ENCODE measurements at regions not wholly inside any gene's neighbourhood (a gene's known extent, or its start where the extent isn't known, plus 50 kb on each side); places are given as distances from the start of the nearest gene placed in this dataset.

DNA sequence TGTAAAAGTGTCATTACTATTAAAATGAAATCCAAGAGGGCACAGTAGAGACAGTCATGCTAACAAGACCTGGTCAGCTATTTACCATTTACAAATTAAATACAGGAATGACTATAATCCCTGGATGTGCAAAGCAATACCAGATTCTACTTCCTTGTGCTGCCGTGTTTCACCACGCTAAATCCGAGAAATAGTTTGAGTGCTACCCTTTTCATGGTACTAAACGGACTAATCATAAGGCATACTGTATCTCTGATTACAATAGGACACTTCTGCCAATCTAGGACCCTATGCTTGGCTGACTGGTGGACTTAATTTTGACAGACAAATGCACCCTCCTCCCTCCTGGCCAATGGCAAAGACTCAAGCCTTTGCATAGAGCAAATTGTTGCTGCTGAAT lies 63.0 kb upstream of the NR2F2 start:
- Histone ChIP-seq H3K27me3 (no peaks in the 10 kb centered on the region), H3K36me3 (no peaks in the 10 kb centered on the region), H3K9me3 (no peaks in the 10 kb centered on the region), H3K4me1 (no peaks in the 10 kb centered on the region), H3K4me3 (no peak overlapping the region), H3K27ac (no peak overlapping the region)
- TF ChIP-seq, protein P1, sequence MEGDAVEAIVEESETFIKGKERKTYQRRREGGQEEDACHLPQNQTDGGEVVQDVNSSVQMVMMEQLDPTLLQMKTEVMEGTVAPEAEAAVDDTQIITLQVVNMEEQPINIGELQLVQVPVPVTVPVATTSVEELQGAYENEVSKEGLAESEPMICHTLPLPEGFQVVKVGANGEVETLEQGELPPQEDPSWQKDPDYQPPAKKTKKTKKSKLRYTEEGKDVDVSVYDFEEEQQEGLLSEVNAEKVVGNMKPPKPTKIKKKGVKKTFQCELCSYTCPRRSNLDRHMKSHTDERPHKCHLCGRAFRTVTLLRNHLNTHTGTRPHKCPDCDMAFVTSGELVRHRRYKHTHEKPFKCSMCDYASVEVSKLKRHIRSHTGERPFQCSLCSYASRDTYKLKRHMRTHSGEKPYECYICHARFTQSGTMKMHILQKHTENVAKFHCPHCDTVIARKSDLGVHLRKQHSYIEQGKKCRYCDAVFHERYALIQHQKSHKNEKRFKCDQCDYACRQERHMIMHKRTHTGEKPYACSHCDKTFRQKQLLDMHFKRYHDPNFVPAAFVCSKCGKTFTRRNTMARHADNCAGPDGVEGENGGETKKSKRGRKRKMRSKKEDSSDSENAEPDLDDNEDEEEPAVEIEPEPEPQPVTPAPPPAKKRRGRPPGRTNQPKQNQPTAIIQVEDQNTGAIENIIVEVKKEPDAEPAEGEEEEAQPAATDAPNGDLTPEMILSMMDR (IDR thresholded peaks at IDR 0.05): no peak
- TF ChIP-seq POLR2AphosphoS5 (IDR thresholded peaks at IDR 0.05): no peak
- TF ChIP-seq POLR2A (IDR thresholded peaks at IDR 0.05): no peak
- intact Hi-C loops (cut with DNase I; ENCODE audit: low total_unique reads): no loop called here
- DNase-seq (ENCODE audit: low spot score in 2 of 2): no peak

DNA sequence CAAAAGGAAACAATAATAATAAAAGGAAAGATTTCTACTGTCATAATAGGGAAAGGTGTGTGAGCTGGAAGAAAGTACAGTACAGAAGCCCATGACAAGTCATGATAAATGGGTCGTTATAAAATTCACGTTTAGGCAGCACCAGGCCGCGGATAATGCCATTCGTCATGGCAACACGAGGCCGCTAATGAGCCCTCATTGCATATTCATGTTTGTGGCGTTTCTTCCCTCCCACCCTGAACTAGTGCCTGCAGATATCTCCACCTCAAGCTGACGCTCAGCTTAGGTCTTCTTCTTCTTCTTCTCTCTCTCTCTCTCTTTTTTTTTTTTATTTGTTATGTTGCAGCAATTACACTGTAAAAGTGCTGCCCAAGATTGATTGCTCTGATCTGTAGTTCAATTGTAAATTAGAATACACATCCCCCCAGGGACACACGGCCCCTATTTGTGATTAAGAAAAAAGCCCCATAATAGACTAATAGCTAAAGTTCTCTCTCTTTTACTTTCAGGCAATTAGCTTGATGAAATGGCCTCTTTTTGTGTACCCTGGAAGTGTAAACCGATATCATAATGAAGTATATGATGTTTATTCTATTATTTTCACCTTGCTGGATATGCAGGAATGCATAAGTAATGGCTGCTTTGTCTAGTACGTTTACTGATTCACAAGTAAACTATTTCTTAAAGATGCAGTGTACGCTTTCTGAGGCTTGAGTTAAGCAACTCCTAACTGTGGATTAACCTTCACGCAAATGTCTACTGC lies 61.9 kb upstream of the NR2F2 start:
- Histone ChIP-seq H3K9me3 (no peaks in the 10 kb centered on the region), H3K4me1 (no peaks in the 10 kb centered on the region), H3K4me3 (no peak overlapping the region), H3K27me3 (no peaks in the 10 kb centered on the region), H3K36me3 (no peaks in the 10 kb centered on the region), H3K27ac (no peak overlapping the region)
- intact Hi-C loops (cut with DNase I; ENCODE audit: low total_unique reads): no loop called here
- no peak for DNase-seq (ENCODE audit: low spot score in 2 of 2)
- TF ChIP-seq POLR2AphosphoS5 (IDR thresholded peaks at IDR 0.05) (no peak), POLR2A (IDR thresholded peaks at IDR 0.05) (no peak)
- TF ChIP-seq, protein P1 (IDR thresholded peaks at IDR 0.05): no peak

DNA sequence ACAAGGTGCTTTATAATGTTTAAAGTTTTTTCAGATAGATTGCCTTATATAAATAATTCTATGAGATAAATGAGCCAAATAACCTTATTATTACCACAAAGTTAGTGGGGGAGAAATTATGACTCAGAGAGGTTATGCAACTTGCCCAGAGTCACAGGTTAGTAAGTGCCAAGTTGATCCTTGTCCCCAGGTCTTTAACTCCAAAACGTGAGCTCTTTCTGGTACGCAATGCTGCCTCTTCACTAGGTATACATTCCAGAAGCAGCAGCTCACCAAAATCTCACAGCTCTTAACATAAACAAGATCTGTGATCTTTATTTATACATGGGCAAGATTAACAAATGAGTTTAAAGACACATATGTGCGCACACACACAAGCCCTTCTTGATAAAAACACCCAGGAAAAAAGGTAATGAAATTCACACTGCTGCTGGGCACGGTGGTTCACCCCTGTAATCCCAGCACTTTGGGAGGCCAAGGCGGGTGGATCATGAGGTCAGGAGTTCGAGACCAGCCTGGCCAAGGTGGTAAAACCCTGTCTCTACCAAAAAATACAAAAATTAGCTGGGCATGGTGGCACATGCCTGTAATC lies 59.8 kb upstream of the NR2F2 start:
- Histone ChIP-seq H3K27me3 (no peaks in the 10 kb centered on the region), H3K4me1 (no peaks in the 10 kb centered on the region), H3K27ac (no peak overlapping the region), H3K9me3 (no peaks in the 10 kb centered on the region), H3K4me3 (no peak overlapping the region), H3K36me3 (no peaks in the 10 kb centered on the region)
- TF ChIP-seq POLR2AphosphoS5 (IDR thresholded peaks at IDR 0.05) (no peak), POLR2A (IDR thresholded peaks at IDR 0.05) (no peak)
- TF ChIP-seq, protein P1 (IDR thresholded peaks at IDR 0.05): no peak
- intact Hi-C loops (cut with DNase I; ENCODE audit: low total_unique reads): no loop called here
- DNase-seq (ENCODE audit: low spot score in 2 of 2): no peak

DNA sequence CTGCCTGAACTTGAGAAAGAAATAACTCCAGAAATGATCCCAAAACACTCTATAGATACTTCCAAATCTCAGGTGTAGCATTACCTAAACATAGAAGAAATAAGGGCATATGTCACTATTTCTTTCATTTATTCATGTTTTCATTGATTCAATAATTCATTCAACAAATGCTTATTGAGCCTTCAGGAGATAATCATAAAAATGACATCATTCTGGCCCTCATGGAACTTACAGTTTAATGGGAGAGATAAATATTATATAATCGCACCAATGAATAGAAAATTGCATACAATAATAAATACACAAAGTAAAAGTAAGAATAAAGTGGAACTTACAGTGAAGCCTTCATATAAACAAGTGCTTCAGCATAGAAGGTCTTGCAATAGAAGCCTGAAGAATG lies 58.1 kb upstream of the NR2F2 start:
- Histone ChIP-seq H3K9me3 (no peaks in the 10 kb centered on the region), H3K27me3 (no peaks in the 10 kb centered on the region), H3K4me1 (no peaks in the 10 kb centered on the region), H3K36me3 (no peaks in the 10 kb centered on the region), H3K4me3 (no peak overlapping the region), H3K27ac (no peak overlapping the region)
- DNase-seq (ENCODE audit: low spot score in 2 of 2): no peak
- intact Hi-C loops (cut with DNase I; ENCODE audit: low total_unique reads): no loop called here
- TF ChIP-seq POLR2A (IDR thresholded peaks at IDR 0.05) (no peak), POLR2AphosphoS5 (IDR thresholded peaks at IDR 0.05) (no peak)
- TF ChIP-seq, protein P1 (IDR thresholded peaks at IDR 0.05): no peak

DNA sequence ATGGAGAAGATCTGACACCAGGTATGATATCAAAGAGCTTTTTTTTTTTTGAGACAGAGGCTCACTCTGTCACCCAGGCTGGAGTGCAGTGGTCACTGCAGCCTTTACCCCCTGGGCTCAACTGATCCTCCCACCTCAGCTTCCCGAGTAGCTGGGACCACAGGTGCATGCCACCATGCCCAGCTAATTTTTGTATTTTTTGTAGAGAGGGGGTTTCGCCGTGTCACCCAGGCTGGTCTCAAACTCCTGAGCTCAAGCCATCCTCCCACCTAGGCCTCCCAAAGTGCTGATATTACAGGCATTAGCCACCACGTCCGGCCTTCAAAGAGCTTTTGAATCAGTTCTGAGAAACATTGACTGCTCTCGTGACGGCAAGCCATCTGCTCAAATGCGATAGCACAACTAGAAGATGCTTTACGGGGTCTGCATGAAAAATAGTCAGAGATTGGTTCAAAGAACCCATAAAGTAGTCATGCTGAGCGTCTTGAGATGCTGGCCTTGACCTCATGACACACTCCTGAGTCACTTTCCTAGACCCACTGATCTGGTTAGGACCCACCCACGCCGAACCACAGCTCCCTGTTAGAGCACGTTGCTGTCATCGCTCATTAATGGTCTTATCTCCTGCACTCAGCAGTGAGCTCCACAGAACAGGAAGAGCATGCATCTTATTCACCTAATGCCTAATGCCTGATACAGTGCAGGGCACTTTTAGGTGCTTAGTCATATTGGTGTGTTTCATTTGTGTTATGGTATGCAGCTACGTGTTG lies 57.0 kb upstream of the NR2F2 start:
- H3K4me3 ChIP-seq: no peak overlapping the region
- TF ChIP-seq POLR2AphosphoS5 (IDR thresholded peaks at IDR 0.05): no peak
- TF ChIP-seq POLR2A (IDR thresholded peaks at IDR 0.05): no peak
- TF ChIP-seq, protein P1 (IDR thresholded peaks at IDR 0.05): no peak
- H3K27me3 ChIP-seq: no peaks in the 10 kb centered on the region
- no peaks in the 10 kb centered on the region for H3K9me3 ChIP-seq
- no peaks in the 10 kb centered on the region for H3K4me1 ChIP-seq
- no peak overlapping the region for H3K27ac ChIP-seq
- DNase-seq (ENCODE audit: low spot score in 2 of 2): no peak
- no peaks in the 10 kb centered on the region for H3K36me3 ChIP-seq
- intact Hi-C loops (cut with DNase I; ENCODE audit: low total_unique reads): no loop called here
